Fibroblast of skin of right biceps (primary cell): ENCODE measurements at regions not wholly inside any gene's neighbourhood (a gene's known extent, or its start where the extent isn't known, plus 50 kb on each side); places are given as distances from the start of the nearest gene placed in this dataset.
A peak's percentile ranks its signal among the peaks of the same experiment; 100 is the strongest.

ENCODE experiments used
- DNase-seq: peaks from one replicate; pipeline ENCODE4 v3.0.0-alpha.2; 2013

- no peak for DNase-seq
Observed at GRCh38 chr16:51355875-51356274, 204.8 kb upstream of the SALL1 start.

DNA sequence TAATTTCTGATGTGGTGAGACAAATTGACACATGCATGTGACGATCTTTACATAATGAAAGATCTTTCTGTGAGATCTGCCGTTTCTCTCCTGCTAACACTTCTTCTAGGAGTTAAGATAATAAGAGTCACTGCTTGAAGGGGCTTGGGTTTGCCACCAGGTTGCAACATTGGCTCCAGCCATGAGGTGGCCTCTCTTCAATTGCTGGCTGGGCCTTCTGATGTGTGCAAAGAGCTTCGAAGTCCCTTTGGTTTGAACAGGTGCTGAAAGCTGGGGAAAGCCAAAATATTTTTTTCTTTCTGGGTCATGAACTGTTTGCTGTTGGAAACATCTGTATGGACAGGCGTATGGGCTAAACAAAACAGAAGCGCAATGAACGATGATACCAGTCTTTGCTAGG is 204.1 kb upstream of the SALL1 start:
- no peak for DNase-seq

DNA sequence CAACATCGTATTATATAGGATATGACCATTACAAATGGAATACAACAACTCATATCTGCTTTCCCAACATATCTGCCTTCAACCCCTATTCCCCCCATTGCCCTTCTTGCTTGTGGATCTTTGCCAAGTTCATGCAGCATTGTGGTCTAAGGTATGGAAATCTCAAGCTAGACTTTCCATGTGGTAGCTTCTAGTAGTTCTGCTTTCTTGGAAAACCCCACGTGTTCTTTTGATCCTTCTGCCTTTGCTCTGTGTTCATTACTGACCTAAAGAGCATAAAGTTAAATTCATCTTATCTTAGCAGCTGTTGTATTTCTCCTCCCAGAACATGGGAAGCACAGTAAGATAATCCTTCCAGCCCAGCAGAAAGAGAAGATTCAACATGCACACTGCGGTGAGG is 202.0 kb upstream of the SALL1 start:
- DNase-seq: no peak

DNA sequence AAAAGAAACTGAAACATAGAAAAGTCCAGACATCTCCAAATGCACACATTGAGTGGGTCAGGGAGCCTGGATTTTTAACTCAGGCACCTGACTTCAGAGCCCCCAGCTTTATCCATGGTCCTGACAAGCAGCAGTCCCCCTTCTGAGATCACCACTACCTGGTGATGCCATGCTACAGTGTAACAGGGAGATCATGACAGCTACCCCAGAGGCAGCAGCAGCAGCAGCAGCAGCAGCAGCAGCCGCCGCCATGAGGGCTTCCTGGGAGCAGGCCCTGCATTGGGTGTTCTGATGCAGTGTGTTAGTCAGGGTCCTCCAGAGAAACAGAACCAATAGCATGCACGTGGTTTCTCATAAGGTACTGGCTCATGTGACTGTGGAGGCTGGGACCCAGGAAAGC is 198.6 kb upstream of the SALL1 start:
- DNase-seq: no peak

- DNase-seq: no peak
Observed at GRCh38 chr16:51343411-51343810, 192.3 kb upstream of the SALL1 start.

DNA sequence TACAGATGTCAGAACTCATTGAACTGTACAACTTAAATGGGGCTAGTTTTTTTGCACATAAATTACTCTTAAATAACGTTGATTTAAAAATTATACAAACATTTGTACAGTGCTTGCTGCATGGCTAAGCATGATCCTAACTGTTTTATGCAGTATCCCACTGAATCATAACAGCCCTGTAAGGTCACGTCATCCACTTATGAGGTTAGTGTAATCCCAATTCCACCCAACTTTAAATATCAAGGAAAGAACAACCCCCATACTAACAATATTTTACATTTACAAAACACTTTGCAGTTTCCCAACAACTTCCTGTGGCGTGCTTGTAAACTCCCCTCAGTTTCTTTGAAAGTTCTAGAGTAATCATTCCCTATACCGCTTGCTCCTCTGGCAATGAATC is 190.1 kb upstream of the SALL1 start:
- DNase-seq: no peak

GRCh38 chr16:51337662-51338061 is 186.6 kb upstream of the SALL1 start:
- DNase-seq: no peak

DNA sequence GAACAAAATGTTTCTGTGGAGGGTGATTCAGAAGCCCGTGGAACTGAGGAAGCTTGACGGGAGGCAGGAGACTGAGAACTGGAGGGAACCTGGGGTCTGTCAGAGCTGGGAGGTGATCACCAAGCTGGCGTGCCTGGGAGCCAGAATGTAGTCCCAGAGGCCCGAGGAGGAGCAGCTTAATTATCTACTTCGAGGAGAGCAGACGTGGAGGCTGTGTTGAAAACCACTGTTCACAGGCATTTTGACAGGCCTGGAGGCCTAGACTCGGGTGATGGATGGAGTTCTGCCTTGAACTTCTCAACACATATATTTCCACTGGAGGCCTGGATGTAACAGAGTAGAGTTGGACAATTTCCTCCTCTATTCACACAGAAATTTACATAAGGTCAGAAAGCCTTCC is 177.7 kb upstream of the SALL1 start:
- DNase-seq: no peak

- DNase-seq: peak; percentile 69
Observed at GRCh38 chr16:51327001-51327400, 175.9 kb upstream of the SALL1 start.

DNA sequence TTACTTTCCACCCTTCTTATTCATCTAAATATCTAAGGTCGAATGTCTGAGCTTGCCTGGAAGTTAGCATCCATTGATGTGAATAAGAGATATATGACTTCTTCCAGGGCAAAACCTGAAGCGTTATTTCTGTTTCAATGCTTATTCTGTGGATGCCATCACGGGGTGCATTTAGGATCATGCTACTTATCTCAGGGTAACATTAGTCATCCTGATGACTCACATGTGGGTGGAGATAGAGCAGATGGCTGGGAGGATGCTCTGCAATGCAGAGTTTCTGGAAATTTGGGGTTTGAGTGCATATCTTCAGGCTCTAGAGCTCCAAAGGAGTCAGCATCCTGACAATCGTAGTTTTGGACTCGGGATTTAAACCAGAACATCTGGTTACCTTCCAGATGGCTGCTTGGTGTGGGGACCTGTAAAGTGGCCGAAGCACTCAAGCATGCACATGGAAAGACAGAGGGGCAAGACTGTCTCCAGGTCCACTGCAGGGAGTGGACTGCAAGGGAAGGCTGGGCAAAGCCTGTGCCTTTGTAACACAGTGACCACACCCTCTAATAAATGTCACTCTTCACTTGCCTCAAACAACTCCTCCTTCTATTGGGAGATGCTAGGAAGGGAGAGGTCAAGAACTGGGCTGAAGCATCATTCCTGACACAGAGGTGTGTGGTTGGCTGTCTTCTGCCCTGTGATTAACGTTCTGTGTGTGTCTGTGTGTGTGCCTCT is 175.2 kb upstream of the SALL1 start:
- DNase-seq: peak; percentile 81

- DNase-seq: no peak
Observed at GRCh38 chr16:51321251-51321650, 170.2 kb upstream of the SALL1 start.

- no peak for DNase-seq
Observed at GRCh38 chr16:51317575-51317974, 166.5 kb upstream of the SALL1 start.

- DNase-seq: no peak
Observed at GRCh38 chr16:51313198-51313597, 162.1 kb upstream of the SALL1 start.

DNA sequence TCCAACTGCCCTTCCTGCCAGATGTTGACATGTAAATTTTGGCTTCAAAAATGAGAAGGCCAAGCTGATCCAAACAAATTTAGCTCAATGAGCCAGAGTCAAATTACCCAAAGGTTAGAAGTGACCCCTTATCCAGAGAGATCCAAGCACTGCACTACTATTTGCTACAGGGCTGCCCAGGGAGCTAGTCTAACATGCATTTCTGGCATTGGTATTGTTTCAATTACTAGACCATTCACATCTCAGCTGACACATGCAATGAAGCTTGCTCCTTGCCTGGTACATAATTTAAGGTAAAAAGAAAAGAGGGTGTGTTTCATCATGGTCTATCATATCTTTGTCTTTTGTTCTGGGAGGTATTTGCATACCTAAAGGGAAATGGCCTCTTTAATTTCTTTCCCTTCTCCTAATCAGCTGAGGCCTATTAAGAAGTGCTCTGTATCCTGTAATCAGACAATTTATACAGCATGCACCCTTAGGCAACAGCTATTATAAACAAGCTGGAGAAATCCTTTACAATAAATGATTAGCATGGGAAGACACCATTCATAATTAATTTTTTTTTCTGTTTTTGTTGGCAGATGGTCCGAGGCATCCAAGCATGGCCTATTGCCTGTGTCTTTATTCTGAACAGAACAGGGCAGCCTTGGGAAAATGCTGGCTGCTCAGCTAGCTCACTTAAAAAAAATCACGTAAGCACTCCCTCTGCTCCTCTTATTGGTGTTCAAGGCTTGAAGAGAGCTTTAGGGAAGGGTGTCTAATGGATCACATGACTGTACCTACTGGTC is 161.5 kb upstream of the SALL1 start:
- DNase-seq: no peak

DNA sequence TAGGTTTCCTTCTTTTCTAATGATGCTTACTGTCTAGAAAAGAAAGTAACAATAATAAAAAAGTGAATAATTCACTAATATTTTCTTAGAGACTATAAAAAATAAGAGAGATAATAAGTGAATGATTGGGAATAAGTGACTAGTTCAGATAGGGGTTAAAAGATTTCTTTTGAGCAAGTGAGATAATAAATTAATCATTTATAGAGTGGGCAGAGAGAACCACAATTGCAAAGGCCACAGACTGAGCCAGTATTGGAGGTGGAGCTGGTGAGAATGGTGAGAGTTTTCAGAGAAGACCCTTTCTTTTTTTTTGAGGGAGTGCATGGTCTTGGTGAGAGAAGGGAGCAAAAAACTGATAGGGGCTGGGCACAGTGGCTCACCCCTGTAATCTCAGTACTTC is 159.1 kb upstream of the SALL1 start:
- no peak for DNase-seq

DNA sequence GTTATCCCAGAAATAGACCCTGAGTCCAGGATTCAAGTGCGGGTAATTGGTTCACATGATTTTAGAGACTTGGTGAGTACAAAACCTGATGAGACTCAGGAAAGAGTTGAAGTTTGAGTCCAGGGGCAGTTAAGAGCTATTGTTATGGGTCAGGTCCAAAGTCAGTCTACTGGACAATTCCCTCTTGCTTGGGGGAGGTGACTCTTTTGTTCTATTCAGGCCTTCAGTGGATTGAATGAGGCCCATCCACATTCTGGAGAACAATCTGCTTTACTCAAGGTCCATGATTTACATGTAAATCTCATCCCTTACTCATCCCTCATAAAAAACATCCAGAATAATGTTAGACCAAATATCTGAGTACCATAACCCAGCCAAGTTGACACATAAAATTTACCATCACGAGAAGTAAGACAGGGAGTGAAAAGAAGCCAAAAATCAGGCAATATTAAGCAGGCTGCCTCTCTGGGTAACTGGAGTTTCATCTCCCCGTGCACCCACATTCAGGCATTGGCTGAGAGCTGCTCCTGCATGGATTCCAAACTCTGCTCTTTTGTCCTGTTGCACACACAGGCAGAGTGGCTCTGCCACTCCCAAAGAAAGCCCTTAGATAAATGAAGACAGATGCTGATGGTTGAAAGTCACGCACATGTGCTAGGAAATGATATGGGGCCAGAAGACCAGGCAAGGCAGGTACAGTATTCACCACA is 156.0 kb upstream of the SALL1 start:
- no peak for DNase-seq

- peak; percentile 58 for DNase-seq
Observed at GRCh38 chr16:51306116-51306515, 155.0 kb upstream of the SALL1 start.

- DNase-seq: no peak
Observed at GRCh38 chr16:51305337-51305736, 154.3 kb upstream of the SALL1 start.

DNA sequence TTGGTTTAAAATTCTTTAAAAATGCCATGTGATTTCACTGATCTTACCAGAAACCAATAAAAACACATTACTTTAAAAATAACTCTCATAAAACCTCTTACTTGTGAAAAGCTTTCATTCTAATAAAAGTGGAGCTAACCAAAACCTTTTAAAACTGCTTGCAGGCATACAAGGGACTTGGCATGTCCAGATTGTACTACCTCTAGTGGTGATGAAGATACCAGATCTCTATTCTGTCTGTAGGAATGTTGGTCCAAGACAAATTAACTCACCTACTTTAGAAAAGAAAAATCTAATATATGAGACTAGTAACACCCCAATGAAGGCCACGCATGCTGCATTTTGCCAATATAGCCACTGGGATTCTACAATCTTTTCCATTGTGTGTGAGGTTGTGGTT is 151.0 kb upstream of the SALL1 start:
- DNase-seq: no peak

- no peak for DNase-seq
Observed at GRCh38 chr16:51298800-51299199, 147.7 kb upstream of the SALL1 start.

DNA sequence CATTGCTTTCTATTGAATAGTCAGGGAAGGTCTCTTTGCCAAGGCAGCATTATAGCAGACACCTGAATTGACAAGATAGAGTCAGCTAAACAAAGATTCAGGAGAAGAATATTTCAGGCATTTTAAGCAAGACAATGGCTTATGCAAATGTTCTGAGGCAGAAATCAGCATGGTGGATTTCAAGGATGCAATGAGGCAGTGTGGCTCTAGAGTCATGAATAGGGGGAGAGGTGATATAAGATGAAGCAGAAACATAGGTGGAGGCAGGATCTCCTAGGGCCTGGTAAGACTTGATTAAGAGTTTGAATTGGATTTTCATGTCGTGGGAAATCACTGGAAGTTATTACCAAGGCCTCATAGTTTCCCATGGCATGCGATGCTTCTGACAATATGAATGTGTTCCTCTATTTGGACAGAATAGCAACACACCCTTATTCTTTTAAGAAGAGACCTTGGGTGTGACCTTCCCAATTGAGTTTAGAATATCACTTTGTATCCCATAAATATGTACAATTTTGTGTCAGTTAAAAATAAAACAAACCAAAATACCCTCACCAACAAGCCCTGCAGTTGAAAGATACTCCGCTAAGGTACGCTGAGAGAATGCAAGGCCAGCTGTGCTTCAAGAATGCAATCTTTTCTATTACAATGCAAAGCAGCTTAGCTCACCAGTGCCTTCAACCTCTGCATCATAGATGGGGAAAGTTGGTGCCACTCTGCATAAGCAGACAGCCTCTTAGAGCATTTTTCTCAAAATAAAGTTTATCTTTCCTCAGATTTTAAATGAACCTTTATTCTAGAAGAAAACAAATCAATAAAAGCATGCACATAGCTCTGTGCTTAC is 139.6 kb upstream of the SALL1 start:
- no peak for DNase-seq

- DNase-seq: no peak
Observed at GRCh38 chr16:51289336-51289735, 138.3 kb upstream of the SALL1 start.
